A673 (cell line): ENCODE measurements at regions not wholly inside any gene's neighbourhood (a gene's known extent, or its start where the extent isn't known, plus 50 kb on each side); places are given as distances from the start of the nearest gene placed in this dataset.

ENCODE experiments used
- BruUV-seq: library from RNA; stranded (reverse); fragments of 400-500 nt; replicated peaks from 2 replicates; lab custom pipeline; 2021; lab: Mats Ljungman, UMichigan
- CTCF ChIA-PET: fragments of 300-600 bp; sonication (Branson Sonifier 250); formaldehyde crosslinking; loops from one replicate; lab custom pipeline; 2022; ENCODE audit warnings: antibody characterized with exemption; lab: Charles Lee
- POLR2A ChIA-PET: fragments of 300-600 bp; sonication (Branson Sonifier 250); formaldehyde crosslinking; loops from one replicate; lab custom pipeline; 2022; ENCODE audit warnings: antibody characterized with exemption; ENCODE audit not compliant: low non-redundant PET; lab: Charles Lee
- DNase-seq: peaks from one replicate; pipeline ENCODE4 v3.0.0-alpha.2; 2015; ENCODE audit warnings: low spot score
- H3K27ac ChIP-seq: fragments of 200-600 bp; sonication (generic); 2 replicates; pipeline ENCODE4 v1.5.1; 2016; ENCODE audit warnings: mixed run types, low read depth, mild to moderate bottlenecking, mixed read lengths, antibody characterized with exemption, low read length; ENCODE audit not compliant: poor library complexity, severe bottlenecking
- H3K27me3 ChIP-seq: fragments of 200-600 bp; sonication (generic); replicated peaks from 2 replicates; pipeline ENCODE4 v1.6.1; 2017; ENCODE audit warnings: mixed run types, low read depth, mild to moderate bottlenecking, mixed read lengths, antibody characterized with exemption, low read length; ENCODE audit not compliant: insufficient read depth, poor library complexity
- H3K36me3 ChIP-seq: fragments of 200-600 bp; sonication (generic); 2 replicates; pipeline ENCODE4 v1.6.1; 2016; ENCODE audit warnings: mixed run types, mild to moderate bottlenecking, mixed read lengths, antibody characterized with exemption, low read length; ENCODE audit not compliant: insufficient read depth, poor library complexity, severe bottlenecking
- H3K4me1 ChIP-seq: fragments of 200-600 bp; sonication (generic); 2 replicates; pipeline ENCODE4 v1.6.1; 2017; ENCODE audit warnings: mixed run types, mild to moderate bottlenecking, mixed read lengths, antibody characterized with exemption, low read length; ENCODE audit not compliant: insufficient read depth, poor library complexity, severe bottlenecking
- H3K4me3 ChIP-seq: fragments of 200-600 bp; sonication (generic); 2 replicates; pipeline ENCODE4 v1.5.1; 2016; ENCODE audit warnings: low read depth, mixed run types, mild to moderate bottlenecking, mixed read lengths, low read length; ENCODE audit not compliant: poor library complexity, severe bottlenecking
- H3K9me3 ChIP-seq: fragments of 200-600 bp; sonication (generic); 2 replicates; pipeline ENCODE4 v1.6.1; 2016; ENCODE audit warnings: mixed run types, low read depth, mild to moderate bottlenecking, mixed read lengths, antibody characterized with exemption, low read length; ENCODE audit not compliant: poor library complexity, severe bottlenecking
- CTCF ChIP-seq: fragments of 300-800, 200-600 bp; sonication (generic); conservative IDR thresholded peaks from 2 replicates; pipeline ENCODE4 v1.5.1; 2017; ENCODE audit warnings: low read depth, mild to moderate bottlenecking, antibody characterized with exemption, low read length, moderate library complexity, mixed read lengths
- EZH2 ChIP-seq: fragments of 200-600 bp; sonication (generic); IDR thresholded peaks from 2 replicates; pipeline ENCODE4 v1.6.1; 2017; ENCODE audit warnings: borderline replicate concordance, low read depth, mild to moderate bottlenecking, mixed read lengths, antibody characterized with exemption, low read length; ENCODE audit not compliant: poor library complexity, severe bottlenecking
- intact Hi-C: fragments of 100-400 bp; cut with micrococcal nuclease; formaldehyde crosslinking; loops from one replicate; pipeline ENCODE4 v1.10.0; 2022; ENCODE audit not compliant: unreplicated experiment

- BruUV-seq = no TSS peak
Measured at GRCh38 chr11:45048313-45048841, 97.7 kb upstream of the TP53I11 start.

GRCh38 chr11:45048870-45049691 is 97.4 kb upstream of the PRDM11 start:
- Histone ChIP-seq H3K9me3 (no peaks in the 10 kb centered on the region), H3K27me3 (no peaks in the 10 kb centered on the region), H3K4me1 (no peaks in the 10 kb centered on the region), H3K27ac (no peak overlapping the region), H3K4me3 (no peak overlapping the region), H3K36me3 (no peaks in the 10 kb centered on the region)
- ChIA-PET POLR2A (no interaction called here), CTCF (interaction anchor here (0.7 to 1.1 kb wide), 2 partner anchors 113 to 1450 kb away, joined by 3 read pairs; no protein-coding TSS in a partner anchor)
- no TSS peak for BruUV-seq
- TF ChIP-seq EZH2 (no peak), CTCF (no peak)
- DNase-seq = no peak
- intact Hi-C loops = no loop called here

More at GRCh38 chr11:45048313-45048841, 97.7 kb upstream of the TP53I11 start:
- H3K9me3 ChIP-seq = no peaks in the 10 kb centered on the region
- H3K36me3 ChIP-seq = no peaks in the 10 kb centered on the region
- ChIA-PET POLR2A (no interaction called here), CTCF (interaction anchor here (1.1 kb wide), 1 partner anchor 112 kb away, joined by 3 read pairs; no protein-coding TSS in a partner anchor)
- intact Hi-C loops = no loop called here
- no peak for DNase-seq
- TF ChIP-seq CTCF = no peak
- TF ChIP-seq EZH2 = no peak
- no peaks in the 10 kb centered on the region for H3K4me1 ChIP-seq
- H3K27me3 ChIP-seq = no peaks in the 10 kb centered on the region
- no peak overlapping the region for H3K27ac ChIP-seq
- no peak overlapping the region for H3K4me3 ChIP-seq

GRCh38 chr11:45050111-45050510 is 96.3 kb upstream of the PRDM11 start:
- BruUV-seq = no TSS peak
- Histone ChIP-seq H3K9me3 (no peaks in the 10 kb centered on the region), H3K27ac (no peak overlapping the region), H3K4me1 (no peaks in the 10 kb centered on the region), H3K27me3 (no peaks in the 10 kb centered on the region), H3K36me3 (no peaks in the 10 kb centered on the region), H3K4me3 (no peak overlapping the region)
- intact Hi-C loops = no loop called here
- POLR2A ChIA-PET = no interaction called here
- DNase-seq = no peak
- no peak for TF ChIP-seq CTCF
- no peak for TF ChIP-seq EZH2
- CTCF ChIA-PET = interaction anchor here (0.7 kb wide), 1 partner anchor 1449 kb away, joined by 3 read pairs; no protein-coding TSS in a partner anchor
